ENCODE measurements at regions not wholly inside any gene's neighbourhood (a gene's known extent, or its start where the extent isn't known, plus 50 kb on each side); places are given as distances from the start of the nearest gene placed in this dataset.

- TF ChIP-seq, protein P1, sequence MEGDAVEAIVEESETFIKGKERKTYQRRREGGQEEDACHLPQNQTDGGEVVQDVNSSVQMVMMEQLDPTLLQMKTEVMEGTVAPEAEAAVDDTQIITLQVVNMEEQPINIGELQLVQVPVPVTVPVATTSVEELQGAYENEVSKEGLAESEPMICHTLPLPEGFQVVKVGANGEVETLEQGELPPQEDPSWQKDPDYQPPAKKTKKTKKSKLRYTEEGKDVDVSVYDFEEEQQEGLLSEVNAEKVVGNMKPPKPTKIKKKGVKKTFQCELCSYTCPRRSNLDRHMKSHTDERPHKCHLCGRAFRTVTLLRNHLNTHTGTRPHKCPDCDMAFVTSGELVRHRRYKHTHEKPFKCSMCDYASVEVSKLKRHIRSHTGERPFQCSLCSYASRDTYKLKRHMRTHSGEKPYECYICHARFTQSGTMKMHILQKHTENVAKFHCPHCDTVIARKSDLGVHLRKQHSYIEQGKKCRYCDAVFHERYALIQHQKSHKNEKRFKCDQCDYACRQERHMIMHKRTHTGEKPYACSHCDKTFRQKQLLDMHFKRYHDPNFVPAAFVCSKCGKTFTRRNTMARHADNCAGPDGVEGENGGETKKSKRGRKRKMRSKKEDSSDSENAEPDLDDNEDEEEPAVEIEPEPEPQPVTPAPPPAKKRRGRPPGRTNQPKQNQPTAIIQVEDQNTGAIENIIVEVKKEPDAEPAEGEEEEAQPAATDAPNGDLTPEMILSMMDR (IDR thresholded peaks at IDR 0.05; ENCODE audit: insufficient read depth, low read depth, low read length) = no peak
- TF ChIP-seq EZH2 (IDR thresholded peaks at IDR 0.05; ENCODE audit: insufficient read depth, low read length) = no peak
Observed at GRCh38 chr4:53858744-53859143, 205.7 kb downstream of the CHIC2 start.
